ENCODE measurements at regions not wholly inside any gene's neighbourhood (a gene's known extent, or its start where the extent isn't known, plus 50 kb on each side); places are given as distances from the start of the nearest gene placed in this dataset.
A peak's percentile ranks its signal among the peaks of the same experiment; 100 is the strongest.
"Not testable (repeated sequence)": the region's sequence is repeated elsewhere in the genome, so short reads cannot be mapped to it uniquely, and the experiment has no call there.

DNA sequence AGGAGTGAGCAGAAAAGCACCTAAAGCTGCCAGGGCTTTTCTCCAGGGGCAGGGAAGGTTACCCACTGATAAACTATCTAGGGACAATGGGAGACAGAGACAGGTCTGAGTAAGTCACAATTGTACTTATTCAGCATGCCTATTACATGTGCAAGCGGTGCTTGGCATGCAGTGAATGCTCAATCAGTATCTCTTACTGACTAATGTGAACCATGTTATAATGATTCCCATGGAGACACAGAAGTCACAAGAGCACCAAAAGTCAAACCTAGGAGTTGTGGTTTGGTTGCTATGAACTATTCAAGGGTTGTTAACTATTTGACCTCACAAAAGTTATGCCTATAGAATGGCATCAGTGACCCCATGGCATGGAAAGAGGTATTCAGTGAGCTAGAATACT lies 50.0 kb upstream of the RASGRP1 start:
- DNase-seq = no peak

DNA sequence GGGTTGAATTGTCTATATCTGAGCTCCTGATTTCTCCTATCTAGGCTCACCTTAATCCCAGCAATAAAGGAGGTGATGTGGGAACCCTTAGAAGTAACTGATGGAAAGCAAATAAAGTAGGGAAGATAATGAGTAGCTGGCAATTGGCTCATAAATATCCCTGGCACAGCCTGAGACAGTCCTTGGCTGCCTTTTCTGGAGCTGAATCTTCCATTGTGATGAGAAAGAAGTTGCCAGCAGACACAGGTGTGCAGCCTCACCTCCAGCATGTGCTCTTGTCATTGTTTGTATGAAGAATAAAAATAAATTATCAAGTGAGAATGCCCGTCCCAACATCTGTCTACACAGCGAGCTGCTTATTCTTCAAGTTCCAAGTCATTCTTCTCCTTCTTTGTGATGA lies 53.2 kb upstream of the RASGRP1 start:
- DNase-seq = no peak

DNA sequence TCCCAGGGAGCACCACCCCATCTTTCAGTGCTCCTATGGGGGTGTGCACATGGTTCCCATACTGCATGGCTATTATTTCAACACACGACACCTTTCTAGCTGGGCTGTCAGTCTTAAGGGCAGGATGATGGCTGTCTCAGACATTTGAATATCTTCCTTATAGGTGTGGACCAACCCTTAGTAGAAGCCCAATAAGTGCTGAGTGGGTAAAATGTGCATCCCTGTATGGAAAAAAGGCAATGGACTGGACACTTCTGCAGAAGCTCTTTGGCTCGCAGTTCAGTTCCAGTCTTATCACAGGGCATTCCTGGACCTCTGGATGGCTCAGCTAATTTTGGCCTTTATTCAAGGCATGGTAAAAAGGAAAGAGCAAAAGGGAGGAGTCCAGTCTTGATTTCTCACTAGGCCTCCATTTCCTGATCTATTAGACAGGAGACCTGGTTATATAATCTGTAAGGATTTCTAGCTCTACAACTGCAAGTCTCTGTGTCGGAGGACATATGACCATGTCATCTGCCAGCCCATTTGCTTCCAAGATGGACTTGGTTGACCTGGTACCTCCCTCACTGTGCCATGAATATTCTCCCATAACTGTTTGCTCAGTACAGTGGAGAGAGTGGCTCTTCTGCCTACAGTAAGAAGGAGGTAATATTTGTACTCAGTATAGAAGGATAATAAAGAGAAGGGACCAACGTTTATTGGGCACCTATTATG lies 53.8 kb upstream of the RASGRP1 start:
- DNase-seq = no peak

DNA sequence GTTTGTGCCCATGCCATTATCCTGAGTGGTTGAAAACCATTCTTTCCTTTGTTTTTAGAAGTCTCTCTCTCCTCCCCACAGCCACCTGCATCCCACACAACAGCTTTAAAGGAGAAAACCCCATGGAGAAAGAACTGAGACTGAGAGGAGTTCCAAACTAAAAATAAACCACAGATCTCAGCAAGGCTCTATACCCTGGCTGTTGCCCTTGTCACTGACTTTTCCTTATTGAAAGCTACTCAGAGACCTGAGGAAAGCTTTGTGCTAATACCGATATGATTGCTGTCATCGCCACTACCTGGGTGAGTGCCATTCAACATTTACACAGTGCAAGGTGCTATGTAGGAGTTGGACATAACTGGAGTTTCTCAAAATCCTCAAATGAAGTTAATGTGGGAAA lies 55.5 kb upstream of the RASGRP1 start:
- no peak for DNase-seq

DNA sequence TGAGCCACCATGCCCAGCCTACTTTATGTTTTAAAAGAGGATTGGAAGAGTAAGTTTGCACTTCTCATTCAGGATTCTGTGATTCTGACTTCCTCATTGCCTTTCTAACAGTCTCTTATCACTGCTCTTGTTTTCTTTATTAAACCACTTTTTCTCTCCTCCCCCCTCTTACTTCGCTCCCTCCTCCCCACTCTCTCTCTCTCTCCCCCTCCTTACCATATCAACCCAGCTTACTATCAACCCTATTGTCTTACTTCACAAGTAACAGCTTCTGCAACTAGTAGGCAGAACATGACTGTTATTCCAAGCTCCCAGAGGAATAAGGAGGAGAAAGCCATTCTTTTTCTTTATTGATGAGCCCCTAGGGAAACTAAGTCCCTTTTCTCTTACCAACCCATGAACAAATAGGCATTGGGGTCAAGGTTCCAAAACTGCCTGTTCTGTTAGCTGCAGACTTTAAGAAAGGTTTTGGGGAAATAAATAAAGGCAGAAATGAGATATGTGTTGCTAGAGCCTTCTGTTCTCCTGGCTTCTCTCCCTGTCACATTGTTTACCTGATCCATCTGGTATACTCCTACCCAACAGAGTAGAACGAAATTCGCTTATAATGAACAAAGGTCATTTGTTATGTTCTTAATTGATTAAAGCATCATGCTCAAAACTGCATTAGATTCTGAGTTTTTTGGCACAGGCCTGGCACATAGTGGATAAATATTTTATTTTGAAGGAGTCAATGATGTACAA lies 56.4 kb upstream of the RASGRP1 start:
- no peak for DNase-seq

DNA sequence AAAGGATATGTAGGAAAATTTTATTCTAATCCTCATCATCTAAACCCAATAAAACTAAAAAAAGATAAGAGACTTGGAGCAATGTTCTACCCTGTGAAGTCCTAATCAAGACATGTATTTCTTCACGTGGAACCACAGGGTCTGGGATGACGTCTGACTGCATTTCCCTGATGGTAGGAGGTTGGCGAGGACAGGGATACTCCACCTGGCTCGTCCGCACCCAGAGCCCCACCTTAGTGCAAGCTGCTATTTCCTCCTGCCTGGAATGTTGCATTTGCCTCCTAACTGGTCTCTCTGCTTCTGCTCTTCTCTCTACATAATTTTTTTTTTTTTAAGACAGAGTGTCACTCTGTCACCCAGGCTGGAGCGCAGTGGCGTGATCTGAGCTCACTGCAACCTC lies 57.7 kb upstream of the RASGRP1 start:
- no peak for DNase-seq

DNA sequence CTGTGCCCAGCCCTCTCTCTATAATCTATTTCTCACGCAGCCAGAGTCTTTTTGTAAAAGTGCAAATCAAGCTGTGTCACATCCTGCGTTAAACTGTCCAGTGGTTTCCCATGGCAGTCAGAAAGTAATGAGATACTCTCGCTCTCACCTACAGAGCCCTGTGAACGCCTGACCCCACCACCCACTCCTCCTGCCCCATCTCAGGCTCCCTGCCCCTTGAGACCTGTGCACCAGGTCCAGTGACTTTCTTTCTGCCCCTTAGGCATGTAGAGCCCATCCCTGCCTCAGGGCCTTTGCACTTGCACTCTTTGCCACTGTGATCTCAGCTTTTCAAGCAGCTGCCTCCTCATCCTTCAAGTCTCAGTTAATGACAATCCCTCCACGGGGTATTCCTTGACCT lies 58.3 kb upstream of the RASGRP1 start:
- DNase-seq = no peak

DNA sequence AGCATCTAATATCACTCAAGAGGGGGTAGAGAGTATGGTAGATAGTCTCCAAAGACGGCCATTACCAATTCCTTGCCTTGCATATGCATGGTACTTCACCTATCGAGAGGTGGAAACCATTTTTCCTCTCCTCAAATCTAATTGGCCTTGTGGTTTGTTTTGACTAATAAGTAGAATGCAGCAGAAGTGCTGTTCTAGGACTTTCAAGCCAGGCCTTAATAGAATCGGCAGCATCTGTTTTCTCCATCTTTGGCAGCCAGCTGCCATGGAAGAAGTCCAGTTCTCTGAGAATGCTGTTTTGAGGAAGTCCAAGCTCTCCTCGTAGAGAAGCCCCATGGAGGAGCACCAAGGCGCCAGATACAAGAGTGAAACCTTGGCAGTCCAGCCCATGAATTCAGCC lies 59.1 kb upstream of the RASGRP1 start:
- DNase-seq = peak; percentile 66

DNA sequence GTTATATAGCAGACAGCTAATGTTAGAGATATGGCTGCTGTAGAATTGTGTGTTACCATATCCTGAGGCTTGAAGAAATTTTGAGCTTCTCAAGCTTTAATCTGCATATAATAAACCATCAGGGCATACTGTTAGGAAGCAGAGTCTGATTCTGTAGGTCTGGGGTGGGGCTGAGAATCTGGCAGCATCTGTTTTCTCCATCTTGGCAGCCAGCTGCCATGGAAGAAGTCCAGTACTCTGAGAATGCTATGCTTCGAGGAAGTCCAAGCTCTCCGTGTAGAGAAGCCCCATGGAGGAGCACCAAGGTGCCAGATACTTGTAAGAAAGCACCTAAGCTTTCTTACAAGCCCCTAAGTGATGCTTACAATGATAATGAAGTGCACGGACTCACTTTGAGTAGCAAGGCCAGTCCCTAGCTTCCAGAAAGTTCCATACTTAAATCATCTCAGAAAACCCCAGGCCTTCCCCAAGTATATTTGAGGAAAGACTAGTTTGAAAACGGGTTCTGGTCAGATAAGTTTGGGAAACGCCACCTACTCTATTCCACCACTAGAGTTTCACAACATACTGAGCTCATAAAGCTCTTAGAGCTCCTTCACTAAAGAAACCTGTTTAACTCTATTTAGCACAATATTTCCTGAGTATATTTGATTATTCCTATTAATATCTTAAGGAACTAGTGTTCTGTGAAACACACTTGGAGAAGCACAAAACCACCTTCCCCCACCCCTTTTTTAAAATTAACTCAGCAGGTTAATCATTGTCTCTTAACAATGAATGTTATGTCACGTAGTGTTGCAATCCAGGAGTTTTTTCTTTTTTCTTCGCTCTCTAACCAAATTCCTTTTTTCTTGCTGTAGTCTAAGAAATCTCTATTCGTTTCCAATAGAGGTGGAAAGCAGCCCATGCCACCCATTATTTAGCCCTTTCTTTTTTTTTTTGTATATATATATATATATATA lies 59.9 kb upstream of the RASGRP1 start:
- DNase-seq = peak; percentile 43

DNA sequence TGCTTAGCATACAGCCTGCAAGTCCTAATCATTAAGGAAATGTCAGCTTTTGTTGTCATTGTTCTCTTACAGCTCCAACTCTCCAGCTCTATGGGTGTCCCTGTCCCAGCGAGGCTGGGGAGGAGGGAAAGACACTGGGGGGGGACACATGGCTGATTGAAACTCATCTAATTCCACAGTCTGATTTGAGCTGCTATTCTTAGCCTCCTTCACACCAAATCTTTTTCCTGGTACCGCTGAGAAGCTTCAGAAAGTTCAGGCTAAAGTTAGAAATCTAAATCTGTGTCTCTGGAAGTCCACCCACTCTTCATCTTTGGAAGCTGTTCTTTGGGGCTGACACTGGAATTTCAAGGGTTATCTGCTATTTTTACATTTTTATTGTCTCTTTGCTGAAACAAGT lies 61.3 kb upstream of the RASGRP1 start:
- DNase-seq = no peak

DNA sequence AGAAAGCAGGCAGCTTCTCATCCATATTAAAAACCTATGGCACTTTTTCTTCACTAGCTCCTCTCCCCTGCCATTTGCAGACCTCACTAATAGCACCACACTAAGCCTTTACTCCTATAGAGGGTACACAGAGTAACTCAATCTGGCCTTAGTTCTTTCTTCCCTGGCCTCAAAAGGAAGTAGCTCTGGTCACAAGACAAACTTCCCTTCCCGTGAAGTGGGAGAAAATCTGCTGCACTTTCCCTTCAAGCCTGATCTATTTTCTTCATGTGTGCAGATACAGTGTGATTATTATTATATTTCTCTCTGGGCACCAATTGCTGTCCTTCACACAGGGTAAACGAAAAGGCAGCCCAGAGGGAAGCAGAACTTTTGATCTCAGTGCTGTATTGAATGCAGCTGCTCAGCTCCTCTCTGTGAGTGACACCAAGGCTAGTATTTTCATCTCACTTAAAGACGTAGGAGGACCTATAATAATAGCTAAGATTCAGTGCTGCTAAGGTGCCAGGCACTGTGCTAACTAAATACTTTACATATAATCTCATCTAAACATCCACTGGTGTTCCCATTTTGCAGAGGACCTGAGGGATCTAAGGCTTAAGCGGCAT lies 61.9 kb upstream of the RASGRP1 start:
- DNase-seq = peak; percentile 23

DNA sequence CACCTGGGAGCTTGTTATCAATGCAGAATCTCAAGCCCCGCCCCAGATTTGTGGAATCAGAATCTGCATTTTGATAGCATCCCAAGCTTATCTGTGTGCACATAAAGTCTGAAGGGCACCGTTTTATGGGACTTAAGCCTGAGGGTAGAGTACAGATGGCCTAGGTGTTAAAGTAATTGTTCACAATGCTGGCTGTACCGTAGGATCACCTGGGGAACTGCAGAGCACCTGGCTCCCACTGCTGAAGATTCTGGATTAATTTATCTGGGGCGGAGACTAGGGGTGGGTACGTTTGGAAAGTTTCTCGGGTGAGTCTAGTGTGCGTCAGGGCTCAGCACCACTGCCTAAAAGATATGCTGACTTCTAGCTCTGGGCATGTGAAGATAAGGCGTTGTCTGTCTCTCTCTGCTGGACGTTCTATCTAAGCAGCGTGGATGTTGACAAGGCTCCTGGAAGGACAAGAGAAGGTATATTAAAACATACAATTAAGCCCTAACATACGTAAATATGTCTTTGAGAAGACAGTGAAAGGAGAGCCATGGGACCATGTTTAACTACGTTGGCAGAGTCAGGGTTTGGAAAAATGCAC lies 63.2 kb upstream of the RASGRP1 start:
- no peak for DNase-seq

DNA sequence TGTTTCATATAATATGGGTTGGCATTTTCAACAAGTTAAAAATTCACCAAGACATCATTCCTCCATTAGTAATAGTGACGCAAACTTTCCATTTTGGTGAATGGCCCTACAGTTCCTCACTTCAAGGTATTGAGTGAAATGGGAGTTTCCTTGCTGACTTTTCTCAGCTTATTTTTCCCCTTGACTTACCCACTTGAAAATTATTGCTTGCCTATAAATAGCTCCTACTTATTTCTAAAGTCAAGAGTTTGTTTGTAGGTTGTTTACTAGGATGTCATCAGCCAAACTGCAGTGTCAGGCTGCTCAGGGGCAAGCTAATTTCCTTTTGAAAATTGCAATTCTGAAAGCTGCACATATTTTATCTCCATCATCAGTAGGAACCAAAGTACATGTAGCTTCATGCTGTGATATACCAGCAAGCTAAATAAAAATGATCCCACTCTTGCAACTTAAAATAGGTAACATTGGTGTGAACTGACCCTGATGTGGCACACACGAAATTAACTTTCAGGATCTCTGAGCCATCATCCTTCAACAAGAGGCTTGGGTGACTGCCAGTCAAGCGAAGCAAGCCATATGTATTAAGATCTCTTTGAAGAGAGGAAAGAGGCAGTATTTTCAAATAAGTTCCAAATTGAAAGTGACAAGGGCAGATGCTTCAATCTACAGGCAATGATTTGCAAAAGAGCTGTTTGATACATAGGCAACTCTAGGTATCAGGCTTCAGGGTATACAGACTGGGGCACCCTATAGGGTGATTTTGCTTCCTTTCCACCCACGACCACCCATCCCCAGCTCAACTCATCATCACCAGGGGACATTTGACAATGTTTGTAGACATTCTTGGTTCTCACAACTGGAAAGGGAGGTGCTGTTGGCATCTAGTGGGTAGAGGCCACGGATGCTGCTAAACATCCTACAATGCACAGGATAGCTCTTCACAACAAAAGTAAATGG lies 66.8 kb upstream of the RASGRP1 start:
- no peak for DNase-seq

DNA sequence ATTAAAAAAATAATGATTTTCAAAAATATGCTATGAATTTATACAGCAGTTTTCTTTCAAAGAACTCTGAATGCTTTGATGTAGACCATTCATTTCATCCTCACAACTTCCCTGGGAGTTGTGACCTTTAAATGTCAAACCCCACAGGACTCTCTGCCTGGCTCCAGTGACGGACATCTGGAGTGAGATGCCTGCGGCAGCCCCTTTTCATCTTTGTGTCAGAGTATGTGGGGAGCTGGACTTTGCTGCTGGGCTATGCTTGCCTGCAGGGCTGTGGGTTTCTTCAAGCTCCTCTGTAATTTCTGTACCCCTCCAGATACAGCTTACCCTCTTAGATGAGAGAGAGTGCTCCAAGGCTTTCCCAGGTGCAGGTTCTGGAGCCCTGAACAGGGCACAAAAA lies 70.6 kb upstream of the RASGRP1 start:
- no peak for DNase-seq

DNA sequence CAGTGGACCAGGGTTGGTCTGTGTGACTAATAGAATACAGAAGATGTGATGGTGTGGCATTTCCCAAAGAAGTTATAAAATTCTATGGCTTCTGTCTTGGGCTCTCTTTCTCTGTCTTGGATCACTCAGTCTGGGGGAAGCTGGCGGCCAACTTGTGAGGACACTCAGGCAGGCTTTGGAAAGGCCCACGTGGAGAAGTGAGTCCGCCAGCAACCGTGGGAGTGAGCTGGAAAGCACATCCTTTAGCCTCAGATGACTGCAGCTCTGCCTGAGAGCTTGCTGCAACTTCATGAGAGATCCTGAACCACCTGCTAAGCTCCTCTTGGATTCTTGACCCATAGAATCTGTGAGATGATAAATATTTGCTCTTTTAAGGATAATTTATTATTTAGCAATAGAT lies 72.0 kb upstream of the RASGRP1 start:
- DNase-seq = peak; percentile 18

DNA sequence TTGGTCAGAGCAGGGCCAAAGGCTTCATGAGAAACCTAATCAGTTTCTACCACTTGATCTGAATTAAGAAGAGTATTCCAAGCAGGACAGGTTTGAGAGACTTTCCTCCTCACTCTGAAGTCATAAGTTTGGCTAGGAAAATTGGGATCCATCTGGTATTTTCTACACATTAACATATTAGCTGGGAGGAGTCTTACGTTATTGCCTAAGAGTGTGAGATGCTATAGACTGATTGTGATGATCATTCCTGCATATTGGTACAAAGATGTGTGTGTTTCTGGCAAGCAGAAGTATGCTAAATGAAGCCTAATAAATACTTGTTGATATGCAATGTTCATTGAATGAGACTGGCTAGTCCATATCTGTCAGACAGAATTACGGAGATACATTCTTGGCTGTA lies 73.5 kb upstream of the RASGRP1 start:
- no peak for DNase-seq

DNA sequence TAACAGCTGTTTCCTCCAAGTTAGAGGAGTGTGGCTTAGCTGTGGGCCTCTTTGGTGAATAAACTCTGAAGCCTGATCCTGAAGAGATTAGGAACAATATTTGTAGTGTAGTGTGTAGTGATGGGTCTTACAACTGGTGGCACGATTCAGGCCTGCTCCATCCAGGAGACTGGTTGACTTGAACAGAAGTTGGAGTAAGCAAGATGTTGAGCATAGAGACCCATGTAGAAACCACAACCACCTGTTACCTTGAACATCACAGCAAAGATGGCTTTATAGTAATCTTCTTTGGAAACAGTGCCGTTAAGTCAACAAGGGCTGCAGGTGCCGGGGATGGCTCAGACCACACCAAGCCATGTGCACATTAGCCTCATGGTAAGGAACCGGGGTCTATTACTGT lies 74.2 kb upstream of the RASGRP1 start:
- DNase-seq = no peak

DNA sequence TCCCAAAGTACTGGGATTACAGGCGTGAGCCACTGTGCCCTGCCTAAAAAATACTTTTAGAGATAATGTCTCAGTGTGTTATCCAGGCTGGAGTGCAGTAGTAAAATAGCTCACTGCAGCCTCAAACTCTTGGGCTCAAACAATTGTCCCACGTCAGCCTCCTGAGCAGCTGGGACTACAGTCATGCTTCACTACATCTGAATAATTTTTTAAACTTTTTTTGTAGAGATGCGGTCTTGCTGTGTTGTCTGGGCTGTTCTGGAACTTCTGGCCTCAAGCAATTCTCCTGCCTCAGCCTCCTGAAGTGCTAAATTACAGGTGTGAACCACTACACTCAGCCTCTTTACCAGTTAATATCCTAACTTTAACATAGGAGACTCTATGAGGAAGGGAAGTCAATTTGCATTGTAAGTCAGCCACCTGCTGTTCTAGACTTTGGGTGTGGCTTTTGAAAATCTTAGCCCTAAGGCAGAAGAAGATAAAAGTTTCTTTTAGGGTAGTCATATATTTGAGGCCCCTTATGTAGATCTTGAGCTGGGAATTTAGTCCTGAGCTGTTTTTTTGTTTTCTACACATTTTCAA lies 78.2 kb upstream of the RASGRP1 start:
- no peak for DNase-seq

DNA sequence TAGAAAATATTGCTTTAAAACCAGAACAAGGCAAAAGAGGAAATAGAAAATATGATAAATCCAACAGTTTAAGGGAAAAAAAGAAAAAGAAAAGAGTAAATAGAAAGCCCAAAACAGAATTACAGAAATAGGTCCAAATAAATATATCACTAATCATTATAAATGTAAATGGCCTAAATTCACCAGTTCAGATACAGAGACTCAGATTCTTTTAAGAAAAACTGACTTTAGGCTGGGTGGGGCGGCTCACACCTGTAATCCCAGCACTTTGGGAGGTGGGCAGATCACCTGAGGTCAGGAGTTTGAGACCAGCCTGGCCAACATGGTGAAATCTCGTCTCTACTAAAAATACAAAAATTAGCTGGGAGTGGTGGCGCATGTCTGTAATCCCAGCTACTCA lies 79.7 kb upstream of the RASGRP1 start:
- DNase-seq = not testable (repeated sequence)

DNA sequence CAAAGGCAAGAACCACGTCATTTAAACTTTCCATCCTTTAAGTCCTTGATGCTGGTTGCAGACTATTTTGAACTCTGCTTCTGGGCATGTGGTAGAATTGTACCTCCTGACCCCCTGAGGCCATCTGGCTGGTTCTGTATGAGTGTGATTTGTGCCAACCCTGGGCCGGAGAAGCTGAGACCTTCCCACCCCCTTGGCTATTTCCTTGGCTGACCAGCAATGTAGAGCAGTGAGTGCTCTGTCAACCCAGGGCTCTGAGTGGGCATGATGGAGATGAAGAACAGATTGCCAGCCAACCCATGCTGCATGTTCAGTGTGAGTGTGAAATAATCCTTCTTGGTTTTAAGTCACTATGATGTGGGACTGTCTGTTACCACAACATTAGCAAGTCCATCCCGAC lies 82.1 kb upstream of the RASGRP1 start:
- DNase-seq = no peak

DNA sequence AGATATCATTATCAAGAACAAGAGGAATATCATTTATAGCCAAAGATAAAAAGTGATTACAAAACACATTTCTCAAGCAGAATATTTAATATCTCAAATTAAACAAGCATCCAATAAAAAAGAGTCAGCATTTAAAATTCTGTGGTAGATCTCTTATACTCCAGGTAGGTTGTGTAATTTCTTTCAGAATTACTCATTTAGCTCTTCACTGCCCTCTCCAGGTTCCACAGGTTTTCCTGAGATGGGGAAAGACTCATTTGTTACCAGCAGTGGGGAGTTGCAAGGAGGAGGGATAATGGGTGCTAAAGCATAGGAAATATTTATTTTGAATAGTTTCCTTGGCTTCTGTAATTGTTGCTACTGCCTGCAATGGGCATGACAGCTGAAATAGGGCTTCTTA lies 83.1 kb upstream of the RASGRP1 start:
- no peak for DNase-seq
